MCF 10A (cell line): ENCODE measurements at regions not wholly inside any gene's neighbourhood (a gene's known extent, or its start where the extent isn't known, plus 50 kb on each side); places are given as distances from the start of the nearest gene placed in this dataset.

Source experiments
- BruUV-seq: library from RNA; stranded (reverse); fragments of 400-500 nt; replicated peaks from 2 replicates; lab custom pipeline; 2021; lab: Mats Ljungman, UMichigan
- CTCF ChIA-PET: fragments of 300-600 bp; sonication (Branson Sonifier 250); formaldehyde crosslinking; extraction: SDS; loops from one replicate; lab custom pipeline; 2021; ENCODE audit warnings: antibody characterized with exemption, inconsistent platforms; lab: Yijun Ruan, JAX
- POLR2A ChIA-PET: fragments of 300-600, 350-650 bp; sonication (Branson Sonifier 250); formaldehyde crosslinking; extraction: SDS; loops from one replicate; lab custom pipeline; 2020; ENCODE audit warnings: antibody characterized with exemption, inconsistent platforms; lab: Yijun Ruan, JAX
- DNase-seq: peaks from one replicate; pipeline ENCODE4 v3.0.0-alpha.2; 2018; ENCODE audit not compliant: unreplicated experiment
- H3K27ac Mint-ChIP-seq: one replicate; pipeline ENCODE4 v1.8.0; 2022; ENCODE audit warnings: mild to moderate bottlenecking, low read depth, mixed read lengths; ENCODE audit not compliant: unreplicated experiment
- H3K27me3 Mint-ChIP-seq: one replicate; pipeline ENCODE4 v1.8.0; 2022; ENCODE audit warnings: mixed read lengths; ENCODE audit not compliant: insufficient read depth, unreplicated experiment
- H3K36me3 Mint-ChIP-seq: one replicate; pipeline ENCODE4 v1.8.0; 2022; ENCODE audit warnings: mild to moderate bottlenecking, moderate library complexity, mixed read lengths; ENCODE audit not compliant: insufficient read depth, unreplicated experiment
- H3K4me1 Mint-ChIP-seq: one replicate; pipeline ENCODE4 v1.8.0; 2022; ENCODE audit warnings: mixed read lengths; ENCODE audit not compliant: insufficient read depth, unreplicated experiment
- H3K4me3 Mint-ChIP-seq: one replicate; pipeline ENCODE4 v1.8.0; 2022; ENCODE audit warnings: mild to moderate bottlenecking, moderate library complexity, mixed read lengths; ENCODE audit not compliant: unreplicated experiment
- H3K9me3 Mint-ChIP-seq: one replicate; pipeline ENCODE4 v1.8.0; 2022; ENCODE audit warnings: mixed read lengths; ENCODE audit not compliant: unreplicated experiment
- intact Hi-C: fragments of 100-400 bp; cut with micrococcal nuclease; formaldehyde crosslinking; loops from 2 replicates; pipeline ENCODE4 v1.14.1; 2022
- TF ChIP-seq, protein P1 (sequence below): fragments of 200-600 bp; IDR thresholded peaks from one replicate; pipeline ENCODE4 v1.8.0; 2022; ENCODE audit warnings: antibody characterized with exemption, mild to moderate bottlenecking; ENCODE audit not compliant: unreplicated experiment

- no peaks in the 10 kb centered on the region for H3K9me3 Mint-ChIP-seq
- H3K27ac Mint-ChIP-seq: no peak overlapping the region
- no TSS peak for BruUV-seq
- DNase-seq: no peak
- no peaks in the 10 kb centered on the region for H3K27me3 Mint-ChIP-seq
- H3K4me3 Mint-ChIP-seq: no peak overlapping the region
- H3K36me3 Mint-ChIP-seq: no peaks in the 10 kb centered on the region
- ChIA-PET CTCF (no interaction called here), POLR2A (no interaction called here)
- peaks cover 29% of the 10 kb centered on the region for H3K4me1 Mint-ChIP-seq
- TF ChIP-seq, protein P1, sequence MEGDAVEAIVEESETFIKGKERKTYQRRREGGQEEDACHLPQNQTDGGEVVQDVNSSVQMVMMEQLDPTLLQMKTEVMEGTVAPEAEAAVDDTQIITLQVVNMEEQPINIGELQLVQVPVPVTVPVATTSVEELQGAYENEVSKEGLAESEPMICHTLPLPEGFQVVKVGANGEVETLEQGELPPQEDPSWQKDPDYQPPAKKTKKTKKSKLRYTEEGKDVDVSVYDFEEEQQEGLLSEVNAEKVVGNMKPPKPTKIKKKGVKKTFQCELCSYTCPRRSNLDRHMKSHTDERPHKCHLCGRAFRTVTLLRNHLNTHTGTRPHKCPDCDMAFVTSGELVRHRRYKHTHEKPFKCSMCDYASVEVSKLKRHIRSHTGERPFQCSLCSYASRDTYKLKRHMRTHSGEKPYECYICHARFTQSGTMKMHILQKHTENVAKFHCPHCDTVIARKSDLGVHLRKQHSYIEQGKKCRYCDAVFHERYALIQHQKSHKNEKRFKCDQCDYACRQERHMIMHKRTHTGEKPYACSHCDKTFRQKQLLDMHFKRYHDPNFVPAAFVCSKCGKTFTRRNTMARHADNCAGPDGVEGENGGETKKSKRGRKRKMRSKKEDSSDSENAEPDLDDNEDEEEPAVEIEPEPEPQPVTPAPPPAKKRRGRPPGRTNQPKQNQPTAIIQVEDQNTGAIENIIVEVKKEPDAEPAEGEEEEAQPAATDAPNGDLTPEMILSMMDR: no peak
- intact Hi-C loops: loop anchor here (5.0 to 10.0 kb wide), 2 partner anchors 103 to 175 kb away; no protein-coding TSS in a partner anchor
Observed at GRCh38 chr10:88212069-88212468, 348.6 kb downstream of the PTEN start.

DNA sequence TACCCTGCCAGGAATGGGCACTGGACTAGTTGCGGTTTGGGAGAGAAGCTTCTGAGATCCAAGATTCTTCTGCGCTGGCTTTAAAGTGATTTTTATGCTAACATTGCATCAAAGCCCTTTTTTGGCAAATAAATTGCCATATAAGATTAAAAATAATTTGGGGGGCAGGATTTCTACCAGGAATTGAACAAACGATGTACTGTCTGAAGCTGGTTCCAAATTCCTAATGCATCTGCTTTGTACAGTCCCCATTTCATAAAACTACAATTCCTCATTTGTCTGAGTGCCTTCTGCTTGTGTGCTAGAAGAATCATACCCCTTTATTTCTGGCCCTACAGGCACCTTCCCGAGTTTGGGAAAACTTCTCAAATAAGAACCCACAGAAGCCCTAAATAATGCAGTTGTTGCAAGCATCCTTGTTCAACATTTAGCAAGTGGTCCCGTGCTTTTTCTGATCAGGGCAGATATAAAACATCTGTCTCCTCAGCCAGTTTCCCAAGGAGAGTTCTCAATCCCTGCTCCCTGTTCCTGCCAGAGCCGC is 349.7 kb downstream of the PTEN start:
- no peak for DNase-seq
- POLR2A ChIA-PET: interaction anchor here (0.7 to 0.9 kb wide), 2 partner anchors 46 to 174 kb away, joined by 3 to 4 read pairs; no protein-coding TSS in a partner anchor
- Mint-ChIP-seq H3K27ac (no peak overlapping the region), H3K27me3 (no peaks in the 10 kb centered on the region), H3K4me3 (no peak overlapping the region), H3K36me3 (no peaks in the 10 kb centered on the region), H3K9me3 (no peaks in the 10 kb centered on the region), H3K4me1 (peaks cover 29% of the 10 kb centered on the region)
- intact Hi-C loops: loop anchor here (5.0 to 10.0 kb wide), 2 partner anchors 102 to 174 kb away; no protein-coding TSS in a partner anchor
- BruUV-seq: no TSS peak
- TF ChIP-seq, protein P1: no peak
- CTCF ChIA-PET: no interaction called here

DNA sequence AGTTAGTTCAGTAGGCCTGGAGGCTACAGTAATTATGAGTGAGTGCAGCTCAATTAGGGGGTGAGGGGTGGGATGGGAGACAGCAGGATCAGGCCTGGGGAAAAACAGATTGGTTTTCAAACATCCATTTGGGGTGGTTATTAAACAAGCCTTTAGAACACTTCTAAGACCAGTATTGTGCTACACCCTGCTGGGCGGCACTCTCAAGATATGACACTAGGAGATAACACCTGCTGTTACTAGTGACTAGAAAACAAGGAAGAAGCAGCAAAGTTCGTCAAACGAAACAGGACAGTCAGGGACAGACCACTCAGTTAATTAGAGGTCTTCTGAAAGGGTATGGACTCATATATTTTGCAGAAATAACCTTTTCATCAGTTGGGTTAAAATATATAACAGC is 353.6 kb downstream of the PTEN start:
- TF ChIP-seq, protein P1: no peak
- Mint-ChIP-seq H3K4me1 (no peaks in the 10 kb centered on the region), H3K4me3 (no peak overlapping the region), H3K9me3 (no peaks in the 10 kb centered on the region), H3K36me3 (no peaks in the 10 kb centered on the region), H3K27ac (no peak overlapping the region), H3K27me3 (no peaks in the 10 kb centered on the region)
- ChIA-PET POLR2A (interaction anchor here (1.0 kb wide), 1 partner anchor 16 kb away, joined by 3 read pairs; no protein-coding TSS in a partner anchor), CTCF (no interaction called here)
- intact Hi-C loops: loop anchor here (10.0 kb wide), 1 partner anchor 98 kb away; no protein-coding TSS in a partner anchor
- BruUV-seq: no TSS peak
- DNase-seq: no peak

- TF ChIP-seq, protein P1: no peak
- ChIA-PET CTCF (interaction anchor here (0.8 to 1.3 kb wide), 2 partner anchors 8 to 11 kb away, joined by 3 to 7 read pairs; no protein-coding TSS in a partner anchor), POLR2A (interaction anchor here (0.6 to 1.8 kb wide), 3 partner anchors 8 to 86 kb away, joined by 3 to 5 read pairs (median 3); no protein-coding TSS in a partner anchor)
- intact Hi-C loops: loop anchor here (10.0 kb wide), 1 partner anchor 96 kb away; no protein-coding TSS in a partner anchor
- peaks cover 10% of the 10 kb centered on the region for H3K4me1 Mint-ChIP-seq
- no peaks in the 10 kb centered on the region for H3K36me3 Mint-ChIP-seq
- H3K4me3 Mint-ChIP-seq: no peak overlapping the region
- H3K9me3 Mint-ChIP-seq: no peaks in the 10 kb centered on the region
- H3K27ac Mint-ChIP-seq: no peak overlapping the region
- H3K27me3 Mint-ChIP-seq: no peaks in the 10 kb centered on the region
- no TSS peak for BruUV-seq
- DNase-seq: no peak
Observed at GRCh38 chr10:88218362-88218761, 354.9 kb downstream of the PTEN start.
